ENCODE measurements at regions not wholly inside any gene's neighbourhood (a gene's known extent, or its start where the extent isn't known, plus 50 kb on each side); places are given as distances from the start of the nearest gene placed in this dataset.

- H3K36me3 Mint-ChIP-seq (ENCODE audit: low read depth) = no peaks in the 10 kb centered on the region
- H3K9me3 Mint-ChIP-seq = no peaks in the 10 kb centered on the region; the same call in 1 of the 2 replicates
- no peaks in the 10 kb centered on the region for H3K4me1 Mint-ChIP-seq (ENCODE audit: low read depth)
- TF ChIP-seq, protein P1, sequence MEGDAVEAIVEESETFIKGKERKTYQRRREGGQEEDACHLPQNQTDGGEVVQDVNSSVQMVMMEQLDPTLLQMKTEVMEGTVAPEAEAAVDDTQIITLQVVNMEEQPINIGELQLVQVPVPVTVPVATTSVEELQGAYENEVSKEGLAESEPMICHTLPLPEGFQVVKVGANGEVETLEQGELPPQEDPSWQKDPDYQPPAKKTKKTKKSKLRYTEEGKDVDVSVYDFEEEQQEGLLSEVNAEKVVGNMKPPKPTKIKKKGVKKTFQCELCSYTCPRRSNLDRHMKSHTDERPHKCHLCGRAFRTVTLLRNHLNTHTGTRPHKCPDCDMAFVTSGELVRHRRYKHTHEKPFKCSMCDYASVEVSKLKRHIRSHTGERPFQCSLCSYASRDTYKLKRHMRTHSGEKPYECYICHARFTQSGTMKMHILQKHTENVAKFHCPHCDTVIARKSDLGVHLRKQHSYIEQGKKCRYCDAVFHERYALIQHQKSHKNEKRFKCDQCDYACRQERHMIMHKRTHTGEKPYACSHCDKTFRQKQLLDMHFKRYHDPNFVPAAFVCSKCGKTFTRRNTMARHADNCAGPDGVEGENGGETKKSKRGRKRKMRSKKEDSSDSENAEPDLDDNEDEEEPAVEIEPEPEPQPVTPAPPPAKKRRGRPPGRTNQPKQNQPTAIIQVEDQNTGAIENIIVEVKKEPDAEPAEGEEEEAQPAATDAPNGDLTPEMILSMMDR (IDR thresholded peaks at IDR 0.05) = no peak
- H3K4me3 Mint-ChIP-seq = no peak overlapping the region
- H3K27ac Mint-ChIP-seq = no peak overlapping the region
- peaks cover 3% of the 10 kb centered on the region for H3K27me3 Mint-ChIP-seq (ENCODE audit: insufficient read depth)
- no peak for DNase-seq
These were observed 350.8 kb upstream of the TSHZ2 start for GRCh38 chr20:52621401-52621800.

DNA sequence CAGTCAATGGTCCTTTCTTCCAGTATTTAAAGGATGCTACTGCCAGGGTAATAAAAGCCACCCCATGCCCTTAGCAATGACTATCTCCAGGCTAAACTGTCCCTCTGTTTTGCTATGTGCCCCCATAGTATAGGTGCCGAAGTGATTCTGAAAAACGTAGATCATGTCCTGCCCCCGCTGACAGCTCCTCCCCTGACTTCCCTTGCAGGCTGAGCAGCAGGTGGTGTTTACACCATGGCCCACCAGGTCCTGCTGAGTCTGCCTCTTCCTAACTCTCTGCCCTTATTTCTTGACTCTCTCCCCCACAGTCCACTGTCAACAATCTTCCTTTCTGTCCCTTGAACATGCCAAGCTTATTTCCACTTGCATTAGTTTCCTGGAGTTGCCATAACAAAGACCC, 352.5 kb upstream of the TSHZ2 start:
- H3K27me3 Mint-ChIP-seq (ENCODE audit: insufficient read depth) = peaks cover 3% of the 10 kb centered on the region
- TF ChIP-seq, protein P1 (IDR thresholded peaks at IDR 0.05) = no peak
- no peaks in the 10 kb centered on the region for H3K36me3 Mint-ChIP-seq (ENCODE audit: low read depth)

GRCh38 chr20:52619101-52619500, 353.1 kb upstream of the TSHZ2 start:
- no peaks in the 10 kb centered on the region; the same call in 1 of the 2 replicates for H3K9me3 Mint-ChIP-seq
- TF ChIP-seq, protein P1 (IDR thresholded peaks at IDR 0.05) = no peak
- no peaks in the 10 kb centered on the region for H3K4me1 Mint-ChIP-seq (ENCODE audit: low read depth)
- H3K27me3 Mint-ChIP-seq (ENCODE audit: insufficient read depth) = peaks cover 3% of the 10 kb centered on the region
- DNase-seq = no peak
- no peak overlapping the region for H3K27ac Mint-ChIP-seq
- H3K4me3 Mint-ChIP-seq = no peak overlapping the region
- H3K36me3 Mint-ChIP-seq (ENCODE audit: low read depth) = no peaks in the 10 kb centered on the region

More for the DNA sequence above, 352.5 kb upstream of the TSHZ2 start:
- H3K27ac Mint-ChIP-seq = no peak overlapping the region
- H3K9me3 Mint-ChIP-seq = no peaks in the 10 kb centered on the region; the same call in 1 of the 2 replicates
- DNase-seq = no peak
- no peaks in the 10 kb centered on the region for H3K4me1 Mint-ChIP-seq (ENCODE audit: low read depth)
- H3K4me3 Mint-ChIP-seq = no peak overlapping the region

DNA sequence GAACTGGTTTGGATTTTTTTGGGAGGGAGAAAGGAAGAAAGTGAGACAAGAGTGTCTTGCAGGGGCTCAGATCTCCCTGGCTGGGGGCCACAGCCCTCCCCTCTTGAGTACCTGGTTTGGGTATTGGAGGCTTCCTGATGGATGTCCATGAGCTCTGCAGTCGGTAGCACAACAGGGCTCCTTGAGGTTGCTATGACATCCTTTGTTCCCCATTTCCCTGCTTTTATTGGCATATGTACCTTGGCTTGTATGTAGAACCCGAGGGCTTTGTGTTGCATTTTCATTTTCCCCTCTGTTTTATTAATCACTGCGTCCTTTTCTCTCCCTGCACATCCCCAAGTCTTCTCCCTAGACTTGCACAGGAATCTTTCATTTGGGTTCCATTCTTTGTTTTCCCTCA, 355.5 kb upstream of the TSHZ2 start:
- TF ChIP-seq, protein P1 (IDR thresholded peaks at IDR 0.05) = no peak
- no peaks in the 10 kb centered on the region for H3K4me1 Mint-ChIP-seq (ENCODE audit: low read depth)
- no peak overlapping the region for H3K27ac Mint-ChIP-seq
- peaks cover 14% of the 10 kb centered on the region for H3K9me3 Mint-ChIP-seq
- no peak for DNase-seq
- no peak overlapping the region for H3K4me3 Mint-ChIP-seq
- H3K36me3 Mint-ChIP-seq (ENCODE audit: low read depth) = no peaks in the 10 kb centered on the region
- peaks cover 3% of the 10 kb centered on the region for H3K27me3 Mint-ChIP-seq (ENCODE audit: insufficient read depth)

DNA sequence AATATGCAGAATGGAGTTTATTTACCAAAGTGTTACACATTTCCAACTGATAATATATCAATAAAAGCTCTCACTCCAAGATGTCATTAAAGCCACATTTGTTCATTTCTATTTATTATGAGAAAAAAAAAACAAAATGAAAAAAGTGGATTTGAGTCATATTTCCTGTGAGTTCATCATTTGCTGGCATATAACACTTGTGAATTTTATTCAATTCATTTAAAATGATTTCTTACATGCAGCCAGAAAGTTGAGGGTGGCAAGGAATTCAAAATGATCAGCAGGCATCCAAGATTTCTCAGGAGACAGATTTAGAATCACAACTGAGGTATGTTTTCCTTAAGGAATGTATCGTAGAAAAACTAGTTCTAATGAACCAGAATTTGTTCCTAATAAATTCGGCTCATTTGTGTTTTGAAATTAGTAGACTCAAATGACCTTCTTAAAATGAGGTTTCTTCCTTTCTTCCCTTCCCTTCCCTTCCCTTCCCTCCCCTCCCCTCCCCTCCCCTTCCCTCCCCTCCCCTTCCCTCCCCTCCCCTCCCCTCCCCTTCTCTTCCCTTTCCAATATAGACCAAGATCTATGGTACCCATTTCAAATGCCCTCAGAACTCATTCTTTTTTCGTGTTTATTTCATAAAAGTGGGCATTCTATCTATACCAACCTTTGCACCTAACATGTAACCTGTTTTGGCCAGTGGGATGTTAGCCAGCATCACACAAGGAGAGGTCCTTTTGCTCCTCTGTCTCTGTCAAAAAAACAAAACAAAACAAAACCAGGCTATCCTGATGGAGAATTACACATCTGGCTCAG, 357.9 kb upstream of the TSHZ2 start:
- H3K36me3 Mint-ChIP-seq (ENCODE audit: low read depth) = no peaks in the 10 kb centered on the region
- no peak overlapping the region for H3K27ac Mint-ChIP-seq
- no peaks in the 10 kb centered on the region for H3K4me1 Mint-ChIP-seq (ENCODE audit: low read depth)
- TF ChIP-seq, protein P1 (IDR thresholded peaks at IDR 0.05) = no peak
- no peaks in the 10 kb centered on the region for H3K27me3 Mint-ChIP-seq (ENCODE audit: insufficient read depth)
- H3K4me3 Mint-ChIP-seq = no peak overlapping the region
- no peak for DNase-seq
- peaks cover 24% of the 10 kb centered on the region for H3K9me3 Mint-ChIP-seq
